ENCODE measurements at regions not wholly inside any gene's neighbourhood (a gene's known extent, or its start where the extent isn't known, plus 50 kb on each side); places are given as distances from the start of the nearest gene placed in this dataset.
"Not testable (repeated sequence)": the region's sequence is repeated elsewhere in the genome, so short reads cannot be mapped to it uniquely, and the experiment has no call there.

DNA sequence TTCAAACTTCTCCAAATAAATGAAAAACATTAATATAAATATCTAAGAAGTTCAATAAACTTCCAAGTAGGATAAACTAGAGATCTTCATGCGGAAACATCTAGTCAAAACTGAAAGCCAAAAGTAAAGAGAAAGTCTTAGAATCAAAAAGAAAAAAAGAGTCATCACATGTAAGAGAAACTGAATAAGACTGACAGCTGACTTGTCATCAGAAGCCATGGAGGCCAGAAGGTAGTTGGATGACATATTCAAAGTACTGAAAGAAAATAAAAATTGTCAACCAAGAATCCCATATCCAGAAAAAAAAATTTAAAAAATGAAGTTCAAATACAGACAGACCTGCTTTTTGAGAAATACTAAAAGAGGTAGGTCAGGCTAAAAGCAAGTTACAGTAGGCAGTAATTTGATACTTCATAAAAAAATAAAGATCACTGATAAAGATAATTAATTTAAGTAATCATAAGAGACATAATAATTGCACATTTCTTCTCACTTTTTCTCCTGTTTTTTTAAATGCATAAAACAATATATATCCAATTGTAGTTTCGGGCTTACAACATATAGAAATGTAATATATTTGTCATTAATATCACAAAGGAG, 327.6 kb upstream of the PCDH9 start:
- DNase-seq (ENCODE audit: low spot score), result peak; percentile 38

DNA sequence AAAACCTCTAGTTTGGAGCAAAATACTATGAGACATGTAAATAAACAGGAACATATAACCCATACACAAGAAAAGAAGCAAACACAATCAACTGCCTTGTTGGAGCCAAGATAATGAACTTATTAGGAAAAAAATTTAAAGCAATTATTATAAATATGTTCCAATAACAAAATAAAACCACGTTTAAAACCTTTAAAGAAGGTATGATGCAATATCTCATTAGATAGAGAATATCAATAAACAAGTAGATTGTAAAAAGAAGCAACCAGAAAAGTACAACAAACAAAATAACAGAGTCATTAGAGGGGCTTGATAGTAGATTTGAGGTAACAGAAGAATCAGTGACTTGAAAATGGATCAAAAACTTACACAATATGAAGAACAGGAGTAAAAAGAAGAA, 327.0 kb upstream of the PCDH9 start:
- DNase-seq (ENCODE audit: low spot score), result no peak

DNA sequence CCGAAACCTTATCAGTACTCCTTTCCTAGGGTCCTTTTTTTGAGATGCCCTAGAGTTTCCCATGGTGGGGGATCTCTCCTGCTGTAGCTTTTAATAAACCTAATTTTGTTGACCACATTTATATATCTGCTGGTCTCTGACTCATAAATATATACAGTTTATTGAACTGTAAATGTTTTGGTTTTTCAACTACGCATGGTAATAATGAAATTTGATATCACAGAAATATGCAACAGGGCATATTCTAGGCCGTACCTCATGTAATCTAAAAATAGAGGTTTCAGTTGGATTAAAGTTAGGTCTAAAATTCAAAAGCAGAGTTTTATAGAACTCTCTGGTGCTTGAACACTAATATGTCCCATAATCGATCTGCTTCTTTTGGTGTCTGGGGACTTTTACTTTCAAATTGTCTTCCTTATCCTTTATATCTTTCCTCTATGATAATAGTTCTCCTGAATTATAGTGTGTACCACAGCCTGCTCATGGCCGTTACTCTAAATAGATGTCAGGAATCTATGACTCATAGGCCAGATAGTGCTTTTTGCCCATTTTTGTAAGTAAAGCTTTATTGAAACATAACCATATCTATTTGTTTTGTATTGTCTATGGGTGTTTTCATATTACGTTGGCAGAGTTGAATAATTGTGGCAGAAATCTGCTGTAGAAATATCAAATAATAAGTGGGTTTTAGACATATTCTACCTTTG, 324.8 kb upstream of the PCDH9 start:
- no peak for DNase-seq (ENCODE audit: low spot score)

DNA sequence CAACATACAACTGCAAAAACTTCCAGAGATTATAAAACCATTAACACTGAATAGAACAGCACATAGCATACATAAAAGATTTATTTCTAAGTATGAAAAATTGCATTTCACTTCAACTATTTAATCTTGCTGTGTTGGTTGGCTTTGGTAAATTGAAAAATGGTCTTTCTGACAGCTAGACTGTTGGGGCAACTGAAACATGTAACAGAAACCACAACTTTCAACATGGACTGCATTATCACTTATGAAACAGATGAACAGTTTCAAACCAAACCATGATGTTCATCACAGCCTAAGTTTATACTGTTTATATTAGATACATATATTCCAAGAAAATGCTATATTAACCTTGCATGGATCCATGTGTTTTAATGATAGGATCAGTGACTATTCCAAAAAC, 324.1 kb upstream of the PCDH9 start:
- no peak for DNase-seq (ENCODE audit: low spot score)

DNA sequence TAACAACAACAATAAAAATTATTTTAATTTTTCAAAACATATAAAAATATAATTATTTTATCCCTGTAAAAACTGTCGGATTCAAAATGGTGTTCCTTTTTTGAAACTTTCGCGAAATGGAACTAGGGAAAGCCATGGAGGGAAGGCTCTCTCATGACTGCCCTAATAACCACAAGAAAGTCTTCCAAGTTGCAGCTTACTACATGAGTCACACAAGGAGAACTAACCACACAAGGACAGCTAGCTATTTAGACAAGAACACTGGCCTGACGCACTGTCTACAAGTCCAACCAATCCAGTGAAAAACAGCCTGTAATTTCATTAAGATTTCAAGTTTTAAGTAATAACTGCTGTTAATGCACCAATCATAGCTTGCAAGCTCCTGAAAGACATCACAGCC, 319.2 kb upstream of the PCDH9 start:
- DNase-seq (ENCODE audit: low spot score), result peak; percentile 37

DNA sequence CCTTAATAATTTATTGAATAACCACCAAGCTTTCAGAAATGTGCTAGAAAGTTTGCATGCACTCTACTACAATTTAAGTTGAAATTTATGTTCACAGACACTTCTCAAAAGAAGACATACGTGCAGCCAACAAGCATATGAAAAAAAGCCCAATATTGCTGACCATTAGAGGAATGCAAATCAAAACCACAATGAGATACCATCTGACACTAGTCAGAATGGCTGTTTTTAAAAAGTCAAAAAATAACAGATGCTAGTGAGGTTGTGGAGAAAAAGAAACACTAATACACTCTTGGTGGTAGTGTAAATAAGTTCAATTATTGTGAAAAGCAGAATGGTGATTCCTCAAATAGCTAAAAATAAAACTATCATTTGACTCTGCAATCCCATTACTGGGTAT, 308.8 kb upstream of the PCDH9 start:
- no peak for DNase-seq (ENCODE audit: low spot score)

DNA sequence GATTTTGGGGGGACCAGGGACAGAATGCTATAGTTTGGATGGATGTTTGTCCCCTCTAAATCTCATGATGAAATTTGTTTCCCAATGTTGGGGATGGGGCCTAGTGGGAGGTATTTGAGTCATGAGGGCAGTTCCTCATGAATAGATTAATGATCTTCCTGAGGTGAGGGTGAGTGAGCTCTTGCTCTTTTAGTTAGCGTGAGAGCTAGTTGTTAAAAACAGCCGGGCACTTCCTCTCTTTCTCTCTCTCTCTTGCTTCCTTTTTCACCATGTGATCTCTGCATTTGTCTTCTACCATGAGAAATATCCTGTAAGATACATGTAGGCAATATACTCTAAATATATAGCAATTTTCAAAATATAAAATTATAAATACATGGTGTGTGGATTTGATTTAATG, 290.8 kb upstream of the PCDH9 start:
- DNase-seq (ENCODE audit: low spot score), result no peak

DNA sequence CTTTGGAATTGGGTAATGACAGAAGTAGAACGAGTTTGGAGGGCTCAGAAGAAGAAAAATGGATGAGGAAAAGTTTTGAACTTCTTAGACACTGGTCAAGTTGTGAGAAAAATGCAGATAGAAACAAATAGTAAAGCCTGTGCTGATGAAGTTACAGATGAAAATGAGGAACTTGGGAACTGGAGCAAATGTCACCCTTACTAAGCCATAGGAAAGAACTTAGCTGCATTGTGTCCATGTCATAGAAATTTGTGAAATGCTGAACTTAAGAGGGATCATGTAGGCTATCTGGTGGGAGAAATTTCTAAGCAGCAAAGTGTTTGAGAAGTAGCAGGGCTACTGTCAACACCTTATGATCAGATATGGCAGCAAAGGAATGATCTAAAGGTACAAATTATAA, 289.2 kb upstream of the PCDH9 start:
- no peak for DNase-seq (ENCODE audit: low spot score)

DNA sequence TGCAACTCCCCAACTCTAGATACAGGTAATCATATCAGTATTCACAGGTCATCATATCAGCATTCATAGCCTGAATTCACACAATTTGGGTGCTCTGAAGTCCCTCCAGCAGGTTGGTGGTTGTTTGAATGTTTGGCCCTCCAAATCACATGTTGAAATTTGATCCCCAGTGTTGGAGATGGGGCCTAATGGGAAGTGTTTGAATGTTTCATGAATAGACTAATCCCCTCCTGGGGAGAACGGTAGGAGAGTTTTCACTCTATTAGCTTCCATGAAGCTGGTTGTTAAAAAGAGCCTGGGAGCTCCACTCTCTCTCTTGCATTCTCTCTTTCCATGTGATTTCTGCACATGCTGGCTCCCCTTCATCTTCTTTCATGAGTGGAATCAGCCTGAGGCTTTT, 288.6 kb upstream of the PCDH9 start:
- no peak for DNase-seq (ENCODE audit: low spot score)

DNA sequence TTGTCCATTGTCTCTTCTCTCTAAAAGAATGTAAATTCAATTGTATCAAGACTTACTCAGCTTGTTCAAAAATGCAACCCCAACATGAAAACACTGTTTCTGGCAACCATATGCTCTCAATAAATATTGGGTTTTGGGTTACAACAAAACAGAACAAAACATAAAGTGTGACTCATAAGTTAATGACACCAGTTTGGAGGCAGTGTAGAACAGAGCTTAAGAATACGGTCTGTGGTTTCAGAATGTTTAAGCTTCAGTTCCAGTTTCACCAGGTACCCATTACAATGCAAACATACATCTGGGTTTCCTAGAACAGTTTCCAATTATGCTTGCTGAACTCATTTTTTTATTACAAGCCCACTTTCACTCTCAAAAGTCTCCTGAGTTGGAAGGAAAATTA, 285.8 kb upstream of the PCDH9 start:
- DNase-seq (ENCODE audit: low spot score), result no peak

DNA sequence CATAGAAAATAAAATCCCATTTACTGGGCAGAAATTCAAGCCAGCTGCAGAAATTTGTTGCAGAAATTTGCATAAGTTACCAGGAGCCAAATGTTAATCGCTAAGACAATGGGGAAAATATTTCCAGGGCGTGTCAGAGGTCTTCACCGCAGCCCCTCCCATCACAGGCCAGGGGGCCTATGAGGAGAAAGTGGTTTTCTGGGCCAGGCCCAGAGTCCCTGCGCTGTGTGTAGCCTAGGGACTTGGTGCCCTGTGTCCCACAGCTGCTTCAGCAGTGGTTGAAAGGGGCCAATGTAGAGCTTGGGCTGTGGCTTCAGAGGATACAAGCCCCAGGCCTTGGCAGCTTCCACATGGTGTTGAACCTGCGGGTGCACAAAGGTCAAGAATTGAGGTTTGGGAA, 278.9 kb upstream of the PCDH9 start:
- no peak for DNase-seq (ENCODE audit: low spot score)

DNA sequence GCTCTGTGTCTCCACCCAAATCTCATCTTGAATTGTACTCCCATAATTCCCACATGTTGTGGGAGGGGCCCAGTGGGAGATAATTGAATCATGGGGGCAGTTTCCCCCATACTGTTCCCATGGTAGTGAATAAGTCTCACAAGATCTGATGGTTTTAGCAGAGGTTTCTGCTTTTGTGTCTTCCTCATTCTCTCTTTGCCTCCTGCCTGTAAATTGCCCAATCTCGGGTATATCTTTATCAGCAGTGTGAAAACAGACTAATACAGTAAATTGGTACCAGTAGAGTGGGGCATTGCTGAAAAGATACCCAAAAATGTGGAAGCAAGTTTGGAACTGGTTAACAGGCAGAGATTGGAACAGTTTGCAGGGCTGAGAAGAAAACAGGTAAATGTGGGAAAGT, 278.1 kb upstream of the PCDH9 start:
- DNase-seq (ENCODE audit: low spot score), result not testable (repeated sequence)

DNA sequence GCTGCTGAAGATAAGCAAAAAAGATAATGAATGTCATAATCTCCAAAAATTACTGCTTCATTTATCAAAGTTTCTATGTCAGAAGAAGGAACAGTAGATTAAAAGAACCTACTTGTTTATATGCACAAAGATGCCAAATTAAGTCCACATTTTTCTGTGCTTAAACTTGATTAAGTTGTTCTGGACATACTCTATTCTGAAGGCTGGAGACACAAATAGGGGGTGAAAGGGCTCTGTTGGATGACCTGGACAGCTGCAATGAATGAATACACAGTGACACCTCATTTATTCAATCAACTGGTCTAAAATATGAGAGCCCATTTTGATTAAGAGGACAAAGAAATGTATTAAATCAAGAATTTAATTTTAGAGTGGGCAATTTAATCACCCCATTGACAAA, 276.3 kb upstream of the PCDH9 start:
- no peak for DNase-seq (ENCODE audit: low spot score)

DNA sequence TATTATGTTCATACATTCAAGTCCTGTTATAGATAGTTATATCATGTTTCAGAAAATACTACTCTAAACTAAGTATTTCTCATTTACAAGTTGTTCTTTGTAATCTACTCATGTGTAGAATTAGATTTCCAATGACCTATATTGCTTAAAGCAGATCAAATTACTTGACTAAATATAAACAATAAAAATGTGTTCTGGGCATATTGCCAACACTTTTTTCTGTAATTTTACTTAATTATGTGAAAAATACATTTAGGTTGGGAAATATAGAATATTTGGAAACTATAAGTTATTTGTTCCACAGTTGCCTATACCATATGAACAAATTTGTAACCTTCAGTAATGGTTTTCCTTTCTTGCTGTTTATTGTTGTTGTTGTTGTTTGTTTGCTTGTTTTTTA, 275.2 kb upstream of the PCDH9 start:
- DNase-seq (ENCODE audit: low spot score), result no peak

DNA sequence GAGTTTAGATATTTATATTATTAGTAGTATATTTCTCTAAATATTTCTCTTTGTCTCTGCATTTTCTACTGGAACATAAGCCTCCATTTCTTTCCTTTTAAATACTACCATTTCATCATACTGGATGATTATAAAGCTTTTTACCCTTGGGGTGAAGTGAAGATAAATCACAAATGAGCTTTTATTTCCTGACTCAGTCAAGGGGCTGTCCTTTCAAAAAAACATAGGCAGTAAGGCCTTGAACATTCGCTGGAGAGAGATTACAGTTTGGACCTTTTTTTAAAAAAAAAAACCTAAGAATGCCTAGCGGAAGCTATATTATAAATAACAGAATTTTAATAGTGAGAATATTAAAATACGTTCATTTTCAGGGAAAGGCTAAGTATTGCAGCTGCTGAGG, 268.8 kb upstream of the PCDH9 start:
- DNase-seq (ENCODE audit: low spot score), result no peak

DNA sequence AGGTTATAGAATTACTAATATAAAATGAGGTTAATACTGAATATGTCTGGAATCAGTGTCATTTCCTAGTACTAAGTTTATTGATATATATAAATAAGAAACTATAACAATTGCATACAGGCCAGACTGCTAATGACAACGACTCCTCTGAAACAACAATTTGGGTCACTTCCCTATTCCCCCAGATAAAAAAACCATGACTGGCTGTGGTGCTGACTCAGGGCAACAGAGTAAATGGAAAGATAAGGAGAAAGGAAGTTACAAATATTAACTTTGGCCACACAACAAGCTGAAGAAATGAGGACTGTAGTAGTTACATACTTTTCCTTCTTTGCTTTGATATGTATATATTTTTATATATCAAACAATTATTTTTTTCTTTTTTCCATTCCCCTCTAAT, 263.7 kb upstream of the PCDH9 start:
- DNase-seq (ENCODE audit: low spot score), result no peak

DNA sequence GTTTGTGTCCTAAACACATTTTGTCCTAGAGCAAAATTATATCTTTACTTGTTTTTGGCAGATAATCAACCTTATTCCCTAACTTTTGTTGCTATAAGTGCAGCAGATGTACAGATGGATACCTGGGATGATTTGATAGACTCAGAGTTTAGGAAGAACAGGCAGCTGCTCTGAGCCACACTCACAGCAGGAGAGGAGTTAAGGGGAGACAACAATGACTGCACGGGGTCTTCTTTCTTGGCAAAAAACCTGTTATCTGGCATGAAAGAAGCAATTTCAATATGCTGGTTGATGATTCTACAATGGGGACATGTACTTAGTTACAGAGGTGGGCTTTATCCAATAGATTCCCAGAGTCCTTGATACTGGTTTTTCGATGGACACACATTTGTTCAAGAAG, 258.9 kb upstream of the PCDH9 start:
- DNase-seq (ENCODE audit: low spot score), result no peak

DNA sequence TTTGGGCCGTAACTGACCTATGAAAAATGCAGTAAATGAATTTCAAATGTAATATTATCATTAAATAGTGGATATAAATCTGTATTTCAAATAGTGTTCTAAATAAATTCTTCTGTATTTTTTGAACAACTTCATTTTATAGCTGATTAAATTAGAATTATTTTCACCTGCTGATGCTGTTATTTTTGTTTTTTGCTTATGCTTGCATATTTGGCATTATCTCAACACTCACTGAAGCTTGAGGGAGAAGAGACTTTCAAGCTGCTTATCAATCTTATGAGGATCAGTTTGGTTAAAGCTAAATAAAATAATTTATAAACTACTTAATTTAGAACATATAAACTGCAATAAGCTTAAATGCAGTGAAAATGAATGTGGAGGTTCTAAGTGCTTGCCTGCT, 251.3 kb upstream of the PCDH9 start:
- no peak for DNase-seq (ENCODE audit: low spot score)

DNA sequence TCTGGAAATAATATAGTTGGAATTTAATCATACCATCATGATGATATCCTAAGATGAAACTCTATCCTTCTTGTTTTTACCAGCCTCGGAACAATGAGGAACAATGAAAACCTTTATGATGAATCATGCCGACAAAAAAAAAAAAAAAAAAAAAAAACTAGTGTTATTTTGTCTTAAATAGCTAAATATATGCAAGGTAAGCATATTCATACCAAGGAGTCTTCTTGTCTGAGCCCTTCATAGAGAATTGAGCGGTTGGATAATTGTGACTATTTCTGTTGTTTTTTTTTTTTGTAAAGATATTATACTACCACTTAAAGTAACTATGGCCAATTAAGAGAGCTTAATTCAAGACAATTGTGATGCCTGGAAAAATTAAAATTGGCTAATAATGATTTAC, 244.0 kb upstream of the PCDH9 start:
- no peak for DNase-seq (ENCODE audit: low spot score)

DNA sequence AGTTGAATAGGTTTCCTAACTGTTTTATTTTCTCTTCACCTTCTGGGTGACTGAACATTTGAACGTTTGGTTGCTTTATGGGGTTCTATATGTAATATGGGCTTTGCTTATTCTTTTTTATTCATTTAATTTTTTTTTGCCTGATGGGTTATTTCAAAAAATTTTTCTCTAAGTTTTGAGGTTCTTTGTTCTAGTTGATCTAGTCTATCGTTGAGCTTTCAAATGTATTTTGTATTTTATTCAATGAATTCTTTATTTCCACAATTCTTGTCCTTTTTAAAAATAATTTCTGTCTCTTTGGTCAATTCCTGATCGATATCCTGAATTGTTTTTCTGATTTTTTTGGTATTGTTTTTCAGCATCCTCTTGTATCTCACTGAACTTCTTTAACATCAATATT, 239.5 kb upstream of the PCDH9 start:
- no peak for DNase-seq (ENCODE audit: low spot score)

DNA sequence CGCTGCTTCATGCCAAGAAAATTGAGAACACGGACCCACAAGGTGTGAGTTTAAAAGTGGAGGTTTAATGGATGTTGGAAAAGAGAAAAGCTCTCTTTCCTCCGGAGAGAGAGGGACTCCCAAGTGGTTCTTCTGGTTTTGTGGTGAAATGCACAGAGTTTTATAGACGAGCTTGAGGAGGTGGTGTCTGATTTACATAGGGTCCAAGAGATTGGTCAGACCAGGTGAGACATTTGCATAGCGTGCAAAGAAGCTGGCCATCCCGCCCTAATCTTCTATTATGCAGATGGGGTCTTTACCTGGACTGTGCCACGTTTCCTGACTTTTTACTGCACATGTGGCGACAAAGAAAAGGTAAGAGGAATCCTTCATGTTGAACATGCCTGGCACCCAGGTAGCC, 236.4 kb upstream of the PCDH9 start:
- DNase-seq (ENCODE audit: low spot score), result no peak

DNA sequence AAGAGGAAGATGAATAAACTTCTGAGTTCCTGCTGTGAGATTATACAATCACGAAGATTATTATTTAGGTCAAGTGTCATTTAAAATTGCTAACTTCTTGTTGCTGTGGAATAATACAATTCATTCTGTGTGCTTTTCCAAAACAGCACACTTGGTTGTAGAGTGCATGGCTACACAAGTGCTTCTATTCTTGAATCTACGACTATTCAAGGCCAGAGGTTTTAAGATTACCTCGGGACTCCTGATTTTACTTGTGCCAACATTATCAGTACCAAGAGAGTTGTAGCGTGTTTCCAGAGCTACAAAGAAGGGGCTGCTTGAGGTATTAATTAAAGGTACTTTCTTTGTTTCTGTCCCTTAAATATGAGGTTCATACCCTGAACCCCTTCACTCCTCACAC, 234.0 kb upstream of the PCDH9 start:
- no peak for DNase-seq (ENCODE audit: low spot score)

DNA sequence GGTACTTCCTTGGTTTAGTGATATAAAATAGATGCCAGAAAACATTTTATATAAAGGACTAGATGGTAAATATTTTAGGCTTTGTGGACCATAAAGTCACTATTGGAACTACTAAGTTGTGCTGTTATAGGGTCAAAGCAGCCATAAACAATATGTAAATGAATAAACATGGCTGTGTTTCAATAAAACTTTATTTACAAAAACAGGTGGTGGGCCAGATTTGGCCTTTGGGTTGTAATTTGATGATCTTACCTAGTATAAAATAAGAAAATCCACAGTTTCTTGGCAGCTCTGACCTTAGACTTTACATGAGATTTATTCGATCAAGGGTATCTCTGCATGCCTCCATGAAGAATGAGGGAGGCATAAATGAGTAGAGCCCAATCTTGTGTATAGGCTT, 232.0 kb upstream of the PCDH9 start:
- DNase-seq (ENCODE audit: low spot score), result no peak

DNA sequence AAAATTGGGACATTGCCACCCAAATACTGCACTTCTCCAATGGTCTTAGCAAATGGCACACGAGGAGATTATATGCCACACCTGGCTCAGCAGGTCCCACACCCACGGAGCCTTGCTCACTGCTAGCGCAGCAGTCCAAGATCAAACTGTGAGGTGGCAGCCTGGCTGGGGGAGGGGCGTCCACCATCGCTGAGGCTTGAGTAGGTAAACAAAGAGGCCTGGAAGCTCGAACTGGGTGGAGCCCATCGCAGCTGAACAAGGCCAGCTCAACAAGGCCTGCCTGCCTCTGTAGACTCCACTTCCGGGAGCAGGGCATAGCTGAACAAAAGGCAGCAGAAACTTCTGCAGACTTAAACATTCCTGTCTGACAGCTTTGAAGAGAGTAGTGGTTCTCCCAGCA, 222.4 kb upstream of the PCDH9 start:
- DNase-seq (ENCODE audit: low spot score), result not testable (repeated sequence)
